ENCODE measurements at regions not wholly inside any gene's neighbourhood (a gene's known extent, or its start where the extent isn't known, plus 50 kb on each side); places are given as distances from the start of the nearest gene placed in this dataset.

DNA sequence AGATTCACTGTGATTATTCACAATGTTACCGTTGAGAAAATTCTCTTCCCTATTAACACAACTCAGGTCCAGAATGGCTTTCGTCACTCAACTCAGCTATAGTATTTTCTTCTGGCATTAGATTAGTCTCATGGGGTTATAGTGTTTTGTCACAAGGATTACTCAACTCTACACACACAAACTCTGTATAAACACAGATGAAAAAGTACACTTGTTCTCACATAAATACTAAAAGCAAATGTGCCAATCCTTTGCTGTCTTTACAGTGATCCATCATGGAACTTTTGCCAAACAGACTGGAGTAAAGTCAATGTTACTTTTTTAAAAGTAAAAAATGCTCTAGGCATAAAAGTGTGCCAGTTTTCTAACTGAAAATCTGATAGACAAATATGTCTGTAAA lies 267.6 kb downstream of the RBM43 start:
- H3K9me3 ChIP-seq (ENCODE audit: control insufficient read depth in 1 of 2, low read length in 2 of 2) = peaks cover 0 to 11% of the 10 kb centered on the region in 2 donors
- H3K27ac ChIP-seq (ENCODE audit: low read length) = no peak overlapping the region
- H3K36me3 ChIP-seq (ENCODE audit: control insufficient read depth in 1 of 2, insufficient read depth in 2 of 2, low read length in 2 of 2) = no peaks in the 10 kb centered on the region
- H3K27me3 ChIP-seq (ENCODE audit: low read depth, low read length) = no peaks in the 10 kb centered on the region
- peaks cover 0 to 4% of the 10 kb centered on the region in 2 donors for H3K4me1 ChIP-seq (ENCODE audit: control insufficient read depth in 1 of 2, insufficient read depth in 2 of 2, low read length in 2 of 2)
- no peak overlapping the region for H3K4me3 ChIP-seq (ENCODE audit: low read depth in 1 of 2, low read length in 2 of 2)

DNA sequence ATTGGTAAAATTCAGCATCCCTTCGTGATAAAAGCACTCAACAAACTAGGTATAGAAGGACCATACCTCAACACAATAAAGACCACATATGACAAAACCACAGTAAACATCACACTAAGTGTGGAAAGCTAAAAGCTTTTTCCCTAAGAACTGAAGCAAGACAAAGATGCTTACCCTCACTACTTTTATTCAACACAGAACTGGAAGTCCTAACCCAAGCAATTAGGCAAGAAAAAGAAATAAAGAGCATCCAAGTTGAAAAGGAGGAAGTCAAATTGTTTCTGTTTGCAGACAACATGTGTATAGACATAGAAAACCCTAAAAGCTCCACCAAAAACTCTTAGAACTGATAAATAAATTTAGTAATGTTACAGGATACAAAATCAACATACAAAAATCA lies 271.7 kb downstream of the RBM43 start:
- Histone ChIP-seq H3K4me3 (ENCODE audit: low read depth in 1 of 2, low read length in 2 of 2) (no peak overlapping the region), H3K4me1 (ENCODE audit: control insufficient read depth in 1 of 2, insufficient read depth in 2 of 2, low read length in 2 of 2) (no peaks in the 10 kb centered on the region), H3K36me3 (ENCODE audit: control insufficient read depth in 1 of 2, insufficient read depth in 2 of 2, low read length in 2 of 2) (no peaks in the 10 kb centered on the region), H3K27me3 (ENCODE audit: low read depth, low read length) (no peaks in the 10 kb centered on the region), H3K27ac (ENCODE audit: low read length) (no peak overlapping the region), H3K9me3 (ENCODE audit: control insufficient read depth in 1 of 2, low read length in 2 of 2) (peaks cover 0 to 20% of the 10 kb centered on the region in 2 donors)

DNA sequence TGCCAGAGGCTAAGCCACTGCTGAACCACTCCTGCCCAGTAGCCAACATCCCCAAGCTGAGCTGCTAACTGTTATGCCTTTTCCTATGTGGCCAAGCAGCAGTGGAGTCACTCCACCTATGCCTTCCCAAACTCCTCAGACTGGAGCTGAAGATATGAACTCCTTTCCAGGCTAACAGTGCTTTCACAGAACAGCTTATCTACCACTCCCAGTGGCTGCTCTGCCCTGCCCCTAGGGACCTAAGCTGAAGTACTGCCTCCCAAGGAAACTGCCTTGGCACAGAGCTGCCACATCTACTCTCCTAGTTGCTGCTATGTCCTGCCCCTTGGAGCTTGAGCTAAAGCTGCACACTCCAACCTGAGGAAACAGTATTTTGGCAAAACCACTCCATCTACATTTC lies 275.9 kb downstream of the RBM43 start:
- Histone ChIP-seq H3K4me1 (ENCODE audit: control insufficient read depth in 1 of 2, insufficient read depth in 2 of 2, low read length in 2 of 2) (peaks cover 0 to 6% of the 10 kb centered on the region in 2 donors), H3K36me3 (ENCODE audit: control insufficient read depth in 1 of 2, insufficient read depth in 2 of 2, low read length in 2 of 2) (no peaks in the 10 kb centered on the region), H3K9me3 (ENCODE audit: control insufficient read depth in 1 of 2, low read length in 2 of 2) (peaks cover 0 to 18% of the 10 kb centered on the region in 2 donors), H3K27me3 (ENCODE audit: low read depth, low read length) (no peaks in the 10 kb centered on the region), H3K27ac (ENCODE audit: low read length) (no peak overlapping the region), H3K4me3 (ENCODE audit: low read depth in 1 of 2, low read length in 2 of 2) (no peak overlapping the region)

DNA sequence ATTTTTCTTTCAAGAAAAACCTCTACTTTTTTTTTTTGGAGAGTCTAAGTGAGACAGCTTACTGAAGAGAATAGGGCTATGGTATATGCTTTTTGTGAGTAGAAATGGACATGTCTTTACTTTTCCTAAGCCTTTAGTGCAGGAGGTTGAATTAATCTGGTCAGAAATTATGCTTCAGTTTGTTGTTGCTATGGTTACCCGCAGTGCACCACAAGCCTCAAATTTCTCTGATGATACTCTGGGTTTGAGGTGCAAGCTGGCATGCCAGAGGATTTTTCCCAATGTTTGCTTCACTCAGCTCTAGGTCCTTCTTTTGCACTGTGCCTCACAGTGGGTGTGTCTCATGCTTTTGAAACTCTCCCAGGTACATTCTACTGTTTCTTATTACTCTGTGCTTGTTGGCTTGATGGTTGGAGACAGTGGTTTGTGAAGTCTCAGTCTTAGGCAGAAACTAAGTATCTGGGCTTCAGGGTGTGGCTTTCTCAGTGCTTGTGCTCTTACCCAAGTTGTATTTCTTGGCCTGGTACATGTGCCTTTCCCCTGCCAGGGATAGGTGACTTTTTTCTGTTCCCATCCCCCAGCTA lies 278.3 kb downstream of the RBM43 start:
- Histone ChIP-seq H3K9me3 (ENCODE audit: control insufficient read depth in 1 of 2, low read length in 2 of 2) (peaks cover 0 to 6% of the 10 kb centered on the region in 2 donors), H3K27me3 (ENCODE audit: low read depth, low read length) (no peaks in the 10 kb centered on the region), H3K4me1 (ENCODE audit: control insufficient read depth in 1 of 2, insufficient read depth in 2 of 2, low read length in 2 of 2) (peaks cover 0 to 6% of the 10 kb centered on the region in 2 donors), H3K36me3 (ENCODE audit: control insufficient read depth in 1 of 2, insufficient read depth in 2 of 2, low read length in 2 of 2) (no peaks in the 10 kb centered on the region), H3K27ac (ENCODE audit: low read length) (no peak overlapping the region), H3K4me3 (ENCODE audit: low read depth in 1 of 2, low read length in 2 of 2) (no peak overlapping the region)

DNA sequence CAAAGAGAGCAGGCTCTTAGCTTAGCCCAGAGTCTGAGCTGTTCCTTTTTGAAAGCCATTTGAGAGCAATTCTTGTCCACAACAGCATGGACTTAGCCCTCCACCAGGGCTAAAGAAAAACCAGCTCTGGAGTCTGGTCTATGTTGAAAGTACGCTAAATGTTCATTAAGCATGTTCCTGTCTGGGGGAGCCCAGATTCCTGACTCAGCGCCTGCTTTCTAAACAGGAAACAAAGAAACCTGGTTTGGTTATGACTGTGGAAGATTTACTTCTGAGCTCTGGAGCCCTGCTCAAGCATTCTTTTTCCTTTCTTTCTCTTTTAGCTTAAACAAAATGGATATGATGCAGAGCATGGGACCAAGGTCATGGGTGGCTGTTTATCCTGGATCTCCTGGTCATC lies 279.8 kb downstream of the RBM43 start:
- Histone ChIP-seq H3K9me3 (ENCODE audit: control insufficient read depth in 1 of 2, low read length in 2 of 2) (peaks cover 0 to 1% of the 10 kb centered on the region in 2 donors), H3K4me3 (ENCODE audit: low read depth in 1 of 2, low read length in 2 of 2) (no peak overlapping the region), H3K27me3 (ENCODE audit: low read depth, low read length) (no peaks in the 10 kb centered on the region), H3K27ac (ENCODE audit: low read length) (no peak overlapping the region), H3K4me1 (ENCODE audit: control insufficient read depth in 1 of 2, insufficient read depth in 2 of 2, low read length in 2 of 2) (peaks cover 0 to 6% of the 10 kb centered on the region in 2 donors), H3K36me3 (ENCODE audit: control insufficient read depth in 1 of 2, insufficient read depth in 2 of 2, low read length in 2 of 2) (no peaks in the 10 kb centered on the region)

DNA sequence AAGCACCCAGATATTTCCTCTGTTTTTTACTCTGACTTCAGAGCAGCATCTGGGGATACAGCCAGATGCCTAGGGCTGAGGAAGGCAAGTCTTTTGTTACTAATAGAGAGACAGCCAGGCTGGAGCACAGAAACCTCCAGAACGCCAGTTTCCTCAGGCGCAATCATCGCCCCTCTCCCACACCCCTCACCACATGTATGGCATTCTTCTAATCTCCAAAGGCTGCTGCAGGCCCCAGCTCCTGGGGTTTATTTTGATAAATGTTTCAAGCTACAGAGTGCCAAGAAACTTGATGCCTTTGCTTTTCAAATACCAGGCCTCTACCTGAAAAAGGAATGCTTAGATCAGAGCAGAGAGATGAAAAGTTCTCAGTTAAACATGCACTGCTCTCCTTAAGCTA lies 283.6 kb downstream of the RBM43 start:
- H3K4me3 ChIP-seq (ENCODE audit: low read depth in 1 of 2, low read length in 2 of 2) = no peak overlapping the region
- H3K9me3 ChIP-seq (ENCODE audit: control insufficient read depth in 1 of 2, low read length in 2 of 2) = no peaks in the 10 kb centered on the region
- no peaks in the 10 kb centered on the region for H3K27me3 ChIP-seq (ENCODE audit: low read depth, low read length)
- H3K27ac ChIP-seq (ENCODE audit: low read length) = no peak overlapping the region
- H3K4me1 ChIP-seq (ENCODE audit: control insufficient read depth in 1 of 2, insufficient read depth in 2 of 2, low read length in 2 of 2) = peaks cover 0 to 6% of the 10 kb centered on the region in 2 donors
- H3K36me3 ChIP-seq (ENCODE audit: control insufficient read depth in 1 of 2, insufficient read depth in 2 of 2, low read length in 2 of 2) = no peaks in the 10 kb centered on the region

DNA sequence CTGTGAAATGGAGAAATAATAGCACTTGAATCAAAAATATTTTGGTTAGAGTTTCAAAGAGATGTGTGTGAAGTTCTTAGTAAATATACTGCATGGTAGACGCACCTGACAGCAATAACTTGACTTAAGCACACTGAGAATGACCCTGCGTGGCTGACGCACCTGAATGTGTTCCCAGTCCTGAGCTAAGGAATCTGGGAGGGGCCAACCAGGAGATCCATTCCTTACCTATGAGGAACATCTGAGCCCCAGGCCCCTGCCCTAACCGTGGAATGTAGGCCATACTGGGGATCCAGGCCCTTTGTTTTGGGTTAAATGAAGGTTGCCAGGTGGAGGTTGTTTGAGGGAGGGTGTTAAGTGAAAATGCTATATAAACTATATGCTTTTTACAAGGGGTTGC lies 284.4 kb downstream of the RBM43 start:
- H3K4me3 ChIP-seq (ENCODE audit: low read depth in 1 of 2, low read length in 2 of 2) = no peak overlapping the region
- H3K36me3 ChIP-seq (ENCODE audit: control insufficient read depth in 1 of 2, insufficient read depth in 2 of 2, low read length in 2 of 2) = no peaks in the 10 kb centered on the region
- H3K9me3 ChIP-seq (ENCODE audit: control insufficient read depth in 1 of 2, low read length in 2 of 2) = no peaks in the 10 kb centered on the region
- no peak overlapping the region for H3K27ac ChIP-seq (ENCODE audit: low read length)
- no peaks in the 10 kb centered on the region for H3K27me3 ChIP-seq (ENCODE audit: low read depth, low read length)
- peaks cover 0 to 6% of the 10 kb centered on the region in 2 donors for H3K4me1 ChIP-seq (ENCODE audit: control insufficient read depth in 1 of 2, insufficient read depth in 2 of 2, low read length in 2 of 2)

DNA sequence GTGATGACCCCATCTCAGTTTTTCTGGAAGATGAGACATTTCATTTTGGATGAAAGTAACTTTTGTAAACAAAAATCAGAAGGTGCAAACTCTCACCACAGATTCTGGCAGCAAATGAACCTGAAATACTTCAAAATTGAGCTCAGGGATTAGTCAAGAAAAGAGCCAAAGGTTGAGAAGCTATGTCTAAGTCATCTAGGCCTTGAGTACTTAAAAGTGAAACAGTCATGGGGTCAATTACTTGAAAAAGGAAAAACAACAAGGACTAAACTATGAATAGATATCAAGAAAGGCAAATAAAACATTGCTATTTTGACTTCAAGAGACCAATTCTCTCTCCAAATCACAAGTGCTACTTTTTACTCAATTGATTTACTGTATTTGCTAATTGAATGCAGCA lies 285.1 kb downstream of the RBM43 start:
- Histone ChIP-seq H3K4me3 (ENCODE audit: low read depth in 1 of 2, low read length in 2 of 2) (no peak overlapping the region), H3K27ac (ENCODE audit: low read length) (no peak overlapping the region), H3K4me1 (ENCODE audit: control insufficient read depth in 1 of 2, insufficient read depth in 2 of 2, low read length in 2 of 2) (peaks cover 0 to 4% of the 10 kb centered on the region in 2 donors), H3K27me3 (ENCODE audit: low read depth, low read length) (no peaks in the 10 kb centered on the region), H3K9me3 (ENCODE audit: control insufficient read depth in 1 of 2, low read length in 2 of 2) (no peaks in the 10 kb centered on the region), H3K36me3 (ENCODE audit: control insufficient read depth in 1 of 2, insufficient read depth in 2 of 2, low read length in 2 of 2) (no peaks in the 10 kb centered on the region)

DNA sequence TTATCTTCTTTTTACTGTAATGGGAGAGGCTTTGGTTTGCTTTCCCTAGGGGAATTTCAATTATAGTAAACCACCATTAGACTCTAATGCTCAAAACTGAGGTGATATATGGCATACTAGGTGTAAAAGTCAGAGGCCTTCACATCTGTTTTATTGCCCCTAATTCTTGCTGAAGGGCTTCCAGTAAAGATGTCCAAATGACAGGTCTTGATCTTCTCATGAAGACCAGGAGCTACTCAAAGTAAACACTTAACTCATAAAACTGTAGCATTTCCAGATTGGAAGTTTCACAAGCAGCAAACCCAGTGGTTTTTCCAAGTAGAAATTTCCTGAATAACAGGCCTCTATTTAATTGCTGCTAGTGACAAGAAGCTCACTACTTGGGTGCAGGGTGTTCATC lies 286.8 kb downstream of the RBM43 start:
- H3K4me1 ChIP-seq (ENCODE audit: control insufficient read depth in 1 of 2, insufficient read depth in 2 of 2, low read length in 2 of 2) = no peaks in the 10 kb centered on the region
- H3K9me3 ChIP-seq (ENCODE audit: control insufficient read depth in 1 of 2, low read length in 2 of 2) = no peaks in the 10 kb centered on the region
- H3K27ac ChIP-seq (ENCODE audit: low read length) = no peak overlapping the region
- H3K27me3 ChIP-seq (ENCODE audit: low read depth, low read length) = no peaks in the 10 kb centered on the region
- H3K36me3 ChIP-seq (ENCODE audit: control insufficient read depth in 1 of 2, insufficient read depth in 2 of 2, low read length in 2 of 2) = no peaks in the 10 kb centered on the region
- no peak overlapping the region for H3K4me3 ChIP-seq (ENCODE audit: low read depth in 1 of 2, low read length in 2 of 2)

DNA sequence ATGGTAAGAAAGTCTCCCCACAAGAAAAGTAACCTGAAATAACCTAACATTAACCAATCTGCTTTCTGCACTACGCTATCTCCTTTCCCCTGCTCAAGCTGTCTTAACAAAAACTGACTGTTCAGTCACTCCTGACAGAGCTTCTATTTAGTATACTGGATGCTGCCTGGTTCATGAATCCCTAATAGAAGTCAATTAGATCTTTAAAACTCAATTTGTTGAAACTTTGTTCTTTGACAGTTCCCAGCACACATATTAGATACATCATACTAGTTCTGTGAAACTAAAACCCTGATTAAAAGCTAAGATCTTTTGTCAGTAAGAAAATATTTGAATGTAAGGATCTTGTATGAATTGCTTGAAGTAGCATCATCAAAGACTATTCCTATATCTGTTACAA lies 287.4 kb downstream of the RBM43 start:
- Histone ChIP-seq H3K4me3 (ENCODE audit: low read depth in 1 of 2, low read length in 2 of 2) (no peak overlapping the region), H3K9me3 (ENCODE audit: control insufficient read depth in 1 of 2, low read length in 2 of 2) (no peaks in the 10 kb centered on the region), H3K36me3 (ENCODE audit: control insufficient read depth in 1 of 2, insufficient read depth in 2 of 2, low read length in 2 of 2) (no peaks in the 10 kb centered on the region), H3K27me3 (ENCODE audit: low read depth, low read length) (no peaks in the 10 kb centered on the region), H3K4me1 (ENCODE audit: control insufficient read depth in 1 of 2, insufficient read depth in 2 of 2, low read length in 2 of 2) (no peaks in the 10 kb centered on the region), H3K27ac (ENCODE audit: low read length) (no peak overlapping the region)

DNA sequence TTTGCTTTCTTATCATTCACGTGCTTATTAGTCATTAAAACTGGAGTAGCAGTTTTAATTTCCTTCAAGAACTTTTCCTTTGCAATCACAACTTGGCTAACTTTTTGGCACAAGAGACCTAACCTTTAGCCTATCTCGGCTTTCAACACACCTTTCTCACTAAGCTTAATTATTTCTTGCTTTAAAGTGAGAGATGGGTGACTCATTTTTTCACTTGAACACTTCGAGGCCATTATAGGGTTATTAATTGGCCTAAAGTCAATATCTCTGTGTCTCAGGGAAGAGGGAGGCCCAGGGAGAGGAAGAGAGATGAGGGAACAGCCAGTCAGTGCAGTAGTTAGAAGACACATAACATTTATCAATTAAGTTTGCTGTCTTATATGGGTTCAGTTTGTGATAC lies 289.8 kb downstream of the RBM43 start:
- Histone ChIP-seq H3K27ac (ENCODE audit: low read length) (no peak overlapping the region), H3K4me1 (ENCODE audit: control insufficient read depth in 1 of 2, insufficient read depth in 2 of 2, low read length in 2 of 2) (no peaks in the 10 kb centered on the region), H3K9me3 (ENCODE audit: control insufficient read depth in 1 of 2, low read length in 2 of 2) (no peaks in the 10 kb centered on the region)

DNA sequence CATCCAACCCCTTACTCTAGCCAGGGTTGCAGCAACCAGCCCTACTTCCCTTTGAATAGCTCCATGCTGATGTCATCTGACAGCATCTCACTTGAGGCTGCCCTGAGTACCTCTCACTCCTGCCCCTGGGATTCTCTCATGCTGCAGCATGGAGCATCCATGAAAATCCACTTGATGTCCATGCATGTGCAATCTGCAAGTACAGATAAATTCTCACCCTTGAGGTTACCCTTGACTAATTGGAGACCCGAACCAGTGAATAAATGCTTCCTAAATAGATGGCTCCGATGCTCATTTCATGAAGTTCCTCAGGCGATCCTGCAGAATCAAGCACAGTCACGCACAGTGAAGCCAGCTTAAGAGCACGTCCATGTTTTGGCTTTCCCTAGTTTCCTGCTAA lies 298.3 kb downstream of the RBM43 start:
- H3K36me3 ChIP-seq (ENCODE audit: control insufficient read depth in 1 of 2, insufficient read depth in 2 of 2, low read length in 2 of 2) = no peaks in the 10 kb centered on the region

More for the DNA sequence above, 289.8 kb downstream of the RBM43 start:
- Histone ChIP-seq H3K36me3 (ENCODE audit: control insufficient read depth in 1 of 2, insufficient read depth in 2 of 2, low read length in 2 of 2) (no peaks in the 10 kb centered on the region), H3K4me3 (ENCODE audit: low read depth in 1 of 2, low read length in 2 of 2) (no peak overlapping the region), H3K27me3 (ENCODE audit: low read depth, low read length) (no peaks in the 10 kb centered on the region)

More for the DNA sequence above, 298.3 kb downstream of the RBM43 start:
- no peaks in the 10 kb centered on the region for H3K27me3 ChIP-seq (ENCODE audit: low read depth, low read length)
- H3K4me1 ChIP-seq (ENCODE audit: control insufficient read depth in 1 of 2, insufficient read depth in 2 of 2, low read length in 2 of 2) = no peaks in the 10 kb centered on the region
- H3K4me3 ChIP-seq (ENCODE audit: low read depth in 1 of 2, low read length in 2 of 2) = no peak overlapping the region
- no peaks in the 10 kb centered on the region for H3K9me3 ChIP-seq (ENCODE audit: control insufficient read depth in 1 of 2, low read length in 2 of 2)
- H3K27ac ChIP-seq (ENCODE audit: low read length) = no peak overlapping the region

Data from muscle layer of duodenum (tissue), 2 donors.